ENCODE measurements at regions not wholly inside any gene's neighbourhood (a gene's known extent, or its start where the extent isn't known, plus 50 kb on each side); places are given as distances from the start of the nearest gene placed in this dataset.

GRCh38 chr3:95394286-95394685 lies 1331.4 kb downstream of the NSUN3 start:
- TF ChIP-seq CTCF (IDR thresholded peaks at IDR 0.05) (no peak), EZH2 (IDR thresholded peaks at IDR 0.05; ENCODE audit: borderline replicate concordance, insufficient read depth, low read depth, low read length, poor library complexity, severe bottlenecking) (no peak)

Measured in B cell (primary cell).